Activated naive CD4-positive, alpha-beta T cell treated with anti-CD3 and anti-CD28 coated beads, Interleukin-2, amount 10 ng/mL, durations not matched to agents 7 days and 5 days (primary cell): ENCODE measurements at regions not wholly inside any gene's neighbourhood (a gene's known extent, or its start where the extent isn't known, plus 50 kb on each side); places are given as distances from the start of the nearest gene placed in this dataset.

Experiments
- CTCF ChIA-PET: fragments of 350-600 bp; sonication (Branson Sonifier 250); formaldehyde crosslinking; loops from one replicate; lab custom pipeline; 2021; ENCODE audit warnings: antibody characterized with exemption; lab: Charles Lee
- DNase-seq: peaks from one replicate; pipeline ENCODE4 v3.0.0-alpha.2; 2020
- H3K27ac Mint-ChIP-seq: one replicate; pipeline ENCODE4 v1.8.0; 2021; ENCODE audit warnings: mild to moderate bottlenecking, moderate library complexity, mixed read lengths
- H3K27me3 Mint-ChIP-seq: one replicate; pipeline ENCODE4 v1.8.0; 2021; ENCODE audit warnings: mild to moderate bottlenecking, mixed read lengths
- H3K36me3 Mint-ChIP-seq: one replicate; pipeline ENCODE4 v1.8.0; 2021; ENCODE audit warnings: mixed read lengths
- H3K4me1 Mint-ChIP-seq: one replicate; pipeline ENCODE4 v1.8.0; 2021; ENCODE audit warnings: mixed read lengths
- H3K4me3 Mint-ChIP-seq: one replicate; pipeline ENCODE4 v1.8.0; 2021; ENCODE audit warnings: mild to moderate bottlenecking, moderate library complexity, mixed read lengths
- H3K9me3 Mint-ChIP-seq: one replicate; pipeline ENCODE4 v1.8.0; 2021; ENCODE audit warnings: mixed read lengths

DNA sequence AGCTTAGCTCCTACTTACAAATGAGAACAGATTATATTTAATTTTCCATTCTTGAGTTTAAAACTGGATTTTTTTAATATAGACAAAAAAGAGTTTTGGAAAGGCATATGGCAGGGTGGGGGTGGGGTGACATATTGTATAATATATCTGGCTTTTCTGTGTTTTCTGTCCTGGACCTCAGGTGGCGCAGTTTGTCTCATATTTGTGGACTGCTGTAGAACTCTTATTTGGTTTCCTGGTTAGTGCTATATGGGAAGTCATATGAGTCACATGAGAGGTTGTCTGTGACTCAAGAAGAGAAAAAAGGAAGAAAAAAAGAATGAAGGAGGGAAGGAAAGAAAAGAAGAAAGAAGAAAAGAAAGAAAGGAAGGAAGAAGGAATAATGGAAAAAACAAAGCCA, 131.8 kb downstream of the CLVS2 start:
- H3K9me3 Mint-ChIP-seq, result peaks cover 7% of the 10 kb centered on the region
- H3K27me3 Mint-ChIP-seq, result no peaks in the 10 kb centered on the region
- H3K36me3 Mint-ChIP-seq, result no peaks in the 10 kb centered on the region
- no peak overlapping the region for H3K4me3 Mint-ChIP-seq
- H3K27ac Mint-ChIP-seq, result no peak overlapping the region
- CTCF ChIA-PET, result interaction anchor here (0.9 kb wide), 1 partner anchor 517 kb away, joined by 3 read pairs; no protein-coding TSS in a partner anchor
- no peaks in the 10 kb centered on the region for H3K4me1 Mint-ChIP-seq
- no peak for DNase-seq

- no peak overlapping the region for H3K27ac Mint-ChIP-seq
- no peaks in the 10 kb centered on the region for H3K36me3 Mint-ChIP-seq
- no peak for DNase-seq
- no peaks in the 10 kb centered on the region for H3K27me3 Mint-ChIP-seq
- CTCF ChIA-PET, result no interaction called here
- H3K4me1 Mint-ChIP-seq, result no peaks in the 10 kb centered on the region
- H3K9me3 Mint-ChIP-seq, result peaks cover 1% of the 10 kb centered on the region
- H3K4me3 Mint-ChIP-seq, result no peak overlapping the region
These were observed 154.0 kb downstream of the CLVS2 start for GRCh38 chr6:123150076-123150475.

DNA sequence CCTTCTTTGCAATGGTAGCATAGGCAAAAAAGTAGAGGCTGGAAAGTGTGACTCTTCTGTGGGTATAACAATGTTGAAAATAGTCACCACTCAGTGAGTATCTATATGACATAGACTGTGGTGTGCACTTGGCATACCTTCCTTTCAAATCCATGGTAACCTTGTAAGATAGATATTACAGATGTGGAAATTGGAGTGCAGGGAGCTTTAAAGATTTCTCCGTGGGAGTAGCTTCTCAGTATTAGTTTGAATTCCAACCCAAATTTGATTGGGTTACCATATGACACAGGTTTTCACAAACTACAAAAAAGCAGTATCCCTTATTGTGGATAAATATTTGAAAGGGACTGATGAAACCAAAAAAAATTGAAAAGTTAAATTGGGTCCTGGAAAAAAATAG, 163.8 kb downstream of the CLVS2 start:
- CTCF ChIA-PET, result no interaction called here
- no peaks in the 10 kb centered on the region for H3K4me1 Mint-ChIP-seq
- no peak overlapping the region for H3K4me3 Mint-ChIP-seq
- no peak for DNase-seq
- H3K27ac Mint-ChIP-seq, result no peak overlapping the region
- no peaks in the 10 kb centered on the region for H3K27me3 Mint-ChIP-seq
- H3K36me3 Mint-ChIP-seq, result no peaks in the 10 kb centered on the region
- no peaks in the 10 kb centered on the region for H3K9me3 Mint-ChIP-seq
